WTC11 (cell line): ENCODE measurements at regions not wholly inside any gene's neighbourhood (a gene's known extent, or its start where the extent isn't known, plus 50 kb on each side); places are given as distances from the start of the nearest gene placed in this dataset.

Experiments used
- ATAC-seq: fragments of 200-7000 bp; cut with Tn5 transposase; 2 replicates; pipeline ENCODE4 v1.10.0; 2021; ENCODE audit warnings: mild to moderate bottlenecking, moderate library complexity
- CTCF ChIA-PET: fragments of 300-600 bp; sonication (Branson Sonifier 250); formaldehyde crosslinking; loops from one replicate; lab custom pipeline; 2021; ENCODE audit warnings: antibody characterized with exemption; lab: Charles Lee
- POLR2A ChIA-PET: fragments of 350-600 bp; sonication (Branson Sonifier 250); formaldehyde crosslinking; loops from one replicate; lab custom pipeline; 2021; ENCODE audit warnings: antibody characterized with exemption; lab: Charles Lee
- DNase-seq: peaks from one replicate; pipeline ENCODE4 v3.0.0; 2021; ENCODE audit warnings: low spot score
- H3K27ac Mint-ChIP-seq: 2 replicates; pipeline ENCODE4 v1.8.0; 2021; ENCODE audit warnings: mixed read lengths
- H3K27me3 Mint-ChIP-seq: 2 replicates; pipeline ENCODE4 v1.8.0; 2021; ENCODE audit warnings: low read depth, mild to moderate bottlenecking, moderate library complexity, mixed read lengths
- H3K36me3 Mint-ChIP-seq: 2 replicates; pipeline ENCODE4 v1.8.0; 2021; ENCODE audit warnings: mixed read lengths
- H3K4me1 Mint-ChIP-seq: 2 replicates; pipeline ENCODE4 v1.8.0; 2022; ENCODE audit warnings: mixed read lengths
- H3K4me3 Mint-ChIP-seq: 2 replicates; pipeline ENCODE4 v1.8.0; 2021; ENCODE audit warnings: mild to moderate bottlenecking, moderate library complexity, mixed read lengths
- H3K9me3 Mint-ChIP-seq: 2 replicates; pipeline ENCODE4 v1.8.0; 2021; ENCODE audit warnings: mixed read lengths
- ARID4B ChIP-seq: sonication (generic); formaldehyde crosslinking; IDR thresholded peaks from 2 replicates; pipeline ENCODE4 v1.8.0; 2023; ENCODE audit warnings: missing genetic modification reagents, mild to moderate bottlenecking, borderline replicate concordance
- ATF6 ChIP-seq: sonication (generic); formaldehyde crosslinking; IDR thresholded peaks from 2 replicates; pipeline ENCODE4 v1.8.1; 2023; ENCODE audit warnings: mild to moderate bottlenecking, missing genetic modification reagents
- ESRRA ChIP-seq: sonication (generic); formaldehyde crosslinking; IDR thresholded peaks from 2 replicates; pipeline ENCODE4 v1.8.1; 2022; ENCODE audit warnings: mild to moderate bottlenecking, missing genetic modification reagents, borderline replicate concordance
- FOXJ3 ChIP-seq: sonication (generic); formaldehyde crosslinking; IDR thresholded peaks from 2 replicates; pipeline ENCODE4 v1.9.0; 2021; ENCODE audit warnings: missing genetic modification reagents, mild to moderate bottlenecking, borderline replicate concordance
- GTF2I ChIP-seq: fragments of 250-450 bp; sonication (Bioruptor Pico); conservative IDR thresholded peaks from 2 replicates; pipeline ENCODE4 v1.4.0; 2021; ENCODE audit warnings: mild to moderate bottlenecking
- IRF1 ChIP-seq: sonication (generic); formaldehyde crosslinking; IDR thresholded peaks from 2 replicates; pipeline ENCODE4 v1.8.0; 2023; ENCODE audit warnings: missing genetic modification reagents
- MLX ChIP-seq: sonication (generic); formaldehyde crosslinking; IDR thresholded peaks from 2 replicates; pipeline ENCODE4 v1.8.1; 2023; ENCODE audit warnings: mild to moderate bottlenecking, missing genetic modification reagents, moderate library complexity
- OVOL2 ChIP-seq: fragments of 250-450 bp; sonication (Bioruptor Pico); IDR thresholded peaks from 2 replicates; pipeline ENCODE4 v1.9.0; 2021; ENCODE audit warnings: mild to moderate bottlenecking, borderline replicate concordance
- RELA ChIP-seq: sonication (generic); formaldehyde crosslinking; IDR thresholded peaks from 2 replicates; pipeline ENCODE4 v1.8.1; 2022; ENCODE audit warnings: missing genetic modification reagents, mild to moderate bottlenecking, borderline replicate concordance
- ZBTB43 ChIP-seq: sonication (generic); formaldehyde crosslinking; IDR thresholded peaks from 2 replicates; pipeline ENCODE4 v1.8.1; 2023; ENCODE audit warnings: mild to moderate bottlenecking, missing genetic modification reagents
- ZNF138 ChIP-seq: sonication (generic); formaldehyde crosslinking; conservative IDR thresholded peaks from 2 replicates; pipeline ENCODE4 v1.8.1; 2022; ENCODE audit warnings: mild to moderate bottlenecking, moderate library complexity, missing genetic modification reagents
- ZNF416 ChIP-seq: fragments of 250-450 bp; sonication (Bioruptor Pico); IDR thresholded peaks from 2 replicates; pipeline ENCODE4 v1.9.0; 2021; ENCODE audit warnings: mild to moderate bottlenecking, inconsistent platforms
- ZSCAN18 ChIP-seq: fragments of 250-450 bp; sonication (Bioruptor Pico); IDR thresholded peaks from 2 replicates; pipeline ENCODE4 v2.1.2; 2022; ENCODE audit warnings: mild to moderate bottlenecking, moderate library complexity

GRCh38 chr3:81375921-81376320, 385.5 kb downstream of the GBE1 start:
- ATAC-seq (no peak), DNase-seq (no peak)
- POLR2A ChIA-PET = no interaction called here
- Mint-ChIP-seq H3K4me1 (peaks cover 24% of the 10 kb centered on the region), H3K27me3 (no peaks in the 10 kb centered on the region), H3K9me3 (no peaks in the 10 kb centered on the region), H3K4me3 (no peak overlapping the region), H3K27ac (peak overlapping the region; percentile 35; the same call in 1 of the 2 replicates), H3K36me3 (no peaks in the 10 kb centered on the region)
- TF ChIP-seq ZNF138 (CRISPR knock-in tag) = no peak
- CTCF ChIA-PET = interaction anchor here (1.5 kb wide), 1 partner anchor 43 kb away, joined by 3 read pairs; no protein-coding TSS in a partner anchor

GRCh38 chr3:81364411-81364810, 397.0 kb downstream of the GBE1 start:
- ChIA-PET POLR2A (no interaction called here), CTCF (interaction anchor here (0.7 kb wide), 1 partner anchor 12 kb away, joined by 5 read pairs; no protein-coding TSS in a partner anchor)
- DNase-seq (no peak), ATAC-seq (no peak)
- H3K4me3 Mint-ChIP-seq = no peak overlapping the region
- H3K4me1 Mint-ChIP-seq = no peaks in the 10 kb centered on the region
- no peaks in the 10 kb centered on the region for H3K27me3 Mint-ChIP-seq
- no peak overlapping the region for H3K27ac Mint-ChIP-seq
- TF ChIP-seq FOXJ3 = no peak
- no peak for TF ChIP-seq ZNF416 (CRISPR knock-in tag)
- no peak for TF ChIP-seq ATF6
- TF ChIP-seq RELA (CRISPR knock-in tag) = no peak
- TF ChIP-seq ZSCAN18 (CRISPR knock-in tag) = no peak
- no peak for TF ChIP-seq ZBTB43 (CRISPR knock-in tag)
- no peak for TF ChIP-seq ESRRA (CRISPR knock-in tag)
- no peak for TF ChIP-seq IRF1 (CRISPR knock-in tag)
- no peak for TF ChIP-seq GTF2I (CRISPR knock-in tag)
- no peak for TF ChIP-seq OVOL2
- no peak for TF ChIP-seq ARID4B (CRISPR knock-in tag)
- no peak for TF ChIP-seq MLX (CRISPR knock-in tag)
- 0 out of 2 replicates have a peak, but pooled peaks cover 9% of the 10 kb centered on the region for H3K36me3 Mint-ChIP-seq
- peaks cover 29% of the 10 kb centered on the region for H3K9me3 Mint-ChIP-seq
